Activated CD8-positive, alpha-beta memory T cell treated with anti-CD3 and anti-CD28 coated beads for 1 hour (primary cell): ENCODE measurements at regions not wholly inside any gene's neighbourhood (a gene's known extent, or its start where the extent isn't known, plus 50 kb on each side); places are given as distances from the start of the nearest gene placed in this dataset.

Experiments
- DNase-seq, 2 donors: peaks; one replicate each; pipeline ENCODE4 v3.0.0-alpha.2; 2020; ENCODE audit warnings: low read depth in 1 of 2; ENCODE audit errors: extremely low read depth in 1 of 2

DNA sequence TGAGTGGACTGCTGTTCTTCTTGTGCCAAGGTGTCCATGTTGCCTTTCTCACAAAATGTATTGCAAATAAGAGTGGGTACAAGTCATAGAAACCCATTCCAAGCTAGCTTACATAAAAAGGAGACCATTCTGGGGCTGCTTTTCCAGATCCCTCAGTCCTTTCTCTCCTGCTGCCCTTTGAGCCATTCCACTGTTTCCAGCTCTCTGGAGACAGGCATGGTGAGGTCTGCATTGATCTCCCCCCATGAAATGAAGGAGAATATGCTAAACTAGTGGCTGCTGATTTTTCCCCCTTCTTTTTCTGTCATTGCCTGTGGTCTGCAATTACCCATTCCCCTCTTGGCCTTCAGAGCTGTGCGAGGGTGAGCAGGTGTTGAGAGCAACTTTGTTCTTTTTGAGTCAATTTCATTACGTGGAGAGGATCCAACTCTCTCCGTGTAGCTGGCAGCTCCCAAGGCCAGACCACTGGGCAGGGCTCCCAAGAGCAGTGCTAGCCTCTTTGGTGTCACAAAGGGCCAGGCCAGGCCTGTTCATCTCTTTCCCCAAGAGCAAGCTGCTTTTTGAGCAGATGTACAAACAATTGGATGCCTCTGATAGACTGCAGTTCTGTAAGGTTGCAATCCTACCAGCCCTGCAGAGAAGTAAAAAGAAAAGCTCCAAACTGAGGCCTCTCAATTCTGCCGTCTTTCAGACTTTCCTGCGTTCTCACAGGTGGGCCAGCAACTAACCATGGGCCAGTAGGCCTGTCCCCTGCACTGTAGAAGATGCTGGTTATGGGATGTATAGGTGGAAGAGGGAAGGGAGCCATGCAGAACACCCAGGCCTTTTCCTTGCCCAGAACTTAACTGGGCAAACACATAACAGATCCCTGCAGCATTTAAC lies 96.1 kb upstream of the ARMC2 start:
- DNase-seq = no peak

DNA sequence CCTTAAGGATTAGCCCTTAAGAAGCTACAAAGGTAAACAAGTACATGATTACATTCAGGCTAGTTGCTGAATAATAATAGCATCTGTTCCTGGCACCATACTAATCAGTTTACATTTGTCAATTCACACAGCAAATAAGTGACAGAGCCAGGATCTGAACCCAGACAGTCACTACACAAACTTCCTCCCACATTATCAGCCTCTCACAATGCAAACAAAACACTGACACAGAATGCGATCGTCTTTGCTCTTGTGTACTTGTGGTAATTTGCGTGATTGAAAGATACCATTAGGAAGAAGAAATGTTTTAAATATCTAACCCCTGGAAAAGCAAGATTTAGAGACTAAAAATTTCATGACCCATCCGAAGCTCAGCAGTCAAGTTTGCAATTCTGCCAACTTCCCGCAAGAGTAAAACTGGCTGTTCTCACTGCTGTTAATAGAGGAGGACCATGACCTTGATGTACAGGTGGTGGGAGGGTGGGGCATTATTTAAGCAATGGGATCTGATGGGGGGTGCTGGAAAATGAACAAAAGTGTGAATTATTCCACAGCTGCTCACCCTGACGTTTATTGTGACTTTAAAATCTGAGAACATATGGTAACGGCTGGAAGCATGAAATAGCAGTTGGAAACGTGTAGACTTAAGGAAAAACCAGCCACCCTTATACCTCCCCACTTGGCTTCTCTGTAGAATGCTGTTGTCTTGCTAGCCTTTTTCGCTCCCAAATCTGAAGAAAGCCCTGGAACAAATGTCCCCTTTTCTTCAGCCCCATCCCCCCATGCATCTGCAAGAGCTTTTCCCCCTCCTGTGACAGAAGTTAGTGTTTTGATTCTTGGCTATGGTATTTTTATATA lies 95.3 kb upstream of the ARMC2 start:
- no peak for DNase-seq

DNA sequence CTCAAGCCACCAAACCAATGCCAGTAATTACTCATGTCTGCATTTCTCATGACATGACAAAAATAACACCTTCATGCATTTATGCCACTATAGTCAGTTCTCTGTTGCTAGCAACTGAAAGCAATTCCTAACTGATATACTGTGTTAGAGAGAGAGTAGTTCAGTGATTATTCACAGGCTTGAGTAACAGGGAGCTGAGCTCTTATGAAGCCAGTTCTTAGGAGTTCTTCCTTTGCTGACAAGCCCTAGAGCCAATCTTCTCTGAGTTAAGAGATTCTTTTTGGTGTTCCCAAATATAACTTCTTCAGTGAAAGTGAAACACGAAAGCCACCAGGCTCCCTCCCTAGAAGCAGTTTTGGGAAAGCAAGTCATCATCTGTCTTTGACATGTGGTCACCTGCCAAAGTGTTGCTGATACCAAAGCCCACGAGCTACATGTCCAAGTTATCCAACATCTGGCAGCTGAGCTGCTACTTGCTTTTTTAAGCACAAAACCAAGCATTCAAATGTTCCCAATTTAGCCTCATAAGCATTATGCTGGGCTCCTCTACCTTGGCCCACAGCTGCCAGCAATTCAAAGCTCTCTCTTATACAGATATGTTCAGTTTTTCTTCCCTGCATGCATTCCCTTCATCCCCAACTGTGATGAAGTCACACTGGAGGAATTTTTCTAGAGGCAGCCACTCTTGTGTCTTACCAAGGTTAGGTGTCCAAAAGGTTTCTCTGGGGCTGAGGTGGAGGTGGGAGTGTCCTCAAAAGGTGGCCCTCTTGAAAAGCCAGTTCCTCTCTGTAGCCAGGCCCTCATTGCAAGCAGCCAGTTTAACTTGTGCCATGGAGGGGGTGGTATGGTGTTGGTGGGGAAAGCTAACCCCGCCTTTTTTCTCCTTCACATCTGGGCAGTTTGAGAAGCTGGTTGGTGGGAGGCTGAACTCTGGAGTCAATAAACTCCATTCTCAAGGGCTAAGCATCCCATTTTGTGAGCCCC lies 92.7 kb upstream of the ARMC2 start:
- DNase-seq = no peak

DNA sequence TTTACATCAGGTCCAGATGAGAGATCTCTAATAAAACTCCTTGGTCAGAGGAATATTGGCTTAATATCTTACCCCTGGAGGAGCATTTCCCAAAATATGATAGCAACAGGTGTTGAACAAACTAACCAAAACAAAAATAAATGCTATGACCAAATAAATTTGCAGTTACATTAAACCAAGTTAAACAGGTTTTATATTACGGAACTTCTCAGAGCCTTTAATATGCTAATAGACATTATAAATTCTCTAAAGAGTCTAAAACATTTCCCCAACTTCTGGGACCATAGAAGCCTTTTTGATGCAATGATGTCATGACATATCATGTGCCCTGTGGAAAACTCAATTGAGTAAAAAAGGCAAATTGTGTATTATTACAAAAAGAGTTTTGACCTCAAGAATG lies 90.9 kb upstream of the ARMC2 start:
- no peak for DNase-seq

DNA sequence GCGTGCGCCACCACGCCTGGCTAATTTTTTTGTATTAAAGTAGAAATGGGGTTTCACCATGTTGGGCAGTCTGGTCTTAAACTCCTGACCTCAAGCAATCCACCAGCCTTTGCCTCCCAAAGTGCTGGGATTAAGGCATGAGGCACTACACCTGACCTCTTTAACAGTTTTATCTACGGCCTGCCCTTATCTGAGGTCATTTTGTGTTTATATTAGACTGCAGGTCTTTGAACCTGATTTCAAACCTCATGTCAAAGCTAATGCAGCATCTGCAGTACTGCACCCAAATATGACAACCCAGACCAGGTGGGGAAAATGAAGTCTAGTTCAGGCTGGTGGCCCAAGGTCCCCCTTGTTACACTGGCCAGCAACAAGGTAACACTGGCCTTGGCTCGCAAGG lies 89.3 kb upstream of the ARMC2 start:
- no peak for DNase-seq

DNA sequence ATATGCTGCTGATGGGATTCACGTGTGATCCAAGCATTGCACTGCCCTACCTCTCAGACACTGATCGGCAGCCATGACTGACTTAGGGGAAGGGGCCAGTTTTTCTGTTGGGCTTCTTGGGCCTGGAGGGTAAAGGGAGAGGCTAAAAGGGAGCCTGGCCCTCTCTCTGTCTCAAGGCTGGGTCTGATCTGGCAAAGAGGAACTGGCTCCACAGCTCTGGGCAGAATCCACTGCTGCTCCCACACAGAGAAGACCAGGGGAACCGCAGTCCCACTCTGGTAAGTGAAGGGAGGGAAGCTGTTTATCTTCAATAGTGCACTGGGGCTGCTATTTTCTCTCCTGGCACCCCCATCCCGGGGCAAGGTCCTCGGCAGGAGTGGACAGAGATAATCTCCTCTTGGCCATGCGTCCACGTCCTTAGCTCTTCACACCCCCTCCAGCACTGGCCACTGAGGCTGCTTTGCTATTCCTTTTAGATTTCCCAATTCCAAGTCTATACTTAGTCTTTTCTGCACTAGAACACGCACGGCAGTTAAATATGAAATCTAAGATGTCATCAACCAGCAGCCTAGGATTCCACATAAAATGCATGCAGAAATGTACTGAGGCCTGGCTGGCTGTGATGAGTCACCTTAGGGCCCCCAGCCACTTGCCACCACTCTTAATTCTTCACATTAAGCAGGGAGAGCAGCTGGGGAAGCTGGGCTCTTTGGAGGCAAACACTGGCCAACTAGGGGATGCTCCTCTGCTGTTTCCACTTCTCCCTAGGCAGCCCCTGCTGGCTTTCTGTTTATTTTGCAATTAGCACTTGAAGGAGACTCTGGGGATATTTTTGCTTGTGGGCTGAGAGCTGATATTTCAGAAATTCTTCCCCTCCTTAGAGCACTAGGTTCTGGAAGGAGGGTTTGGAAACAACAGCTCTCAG lies 87.8 kb upstream of the ARMC2 start:
- DNase-seq = no peak

DNA sequence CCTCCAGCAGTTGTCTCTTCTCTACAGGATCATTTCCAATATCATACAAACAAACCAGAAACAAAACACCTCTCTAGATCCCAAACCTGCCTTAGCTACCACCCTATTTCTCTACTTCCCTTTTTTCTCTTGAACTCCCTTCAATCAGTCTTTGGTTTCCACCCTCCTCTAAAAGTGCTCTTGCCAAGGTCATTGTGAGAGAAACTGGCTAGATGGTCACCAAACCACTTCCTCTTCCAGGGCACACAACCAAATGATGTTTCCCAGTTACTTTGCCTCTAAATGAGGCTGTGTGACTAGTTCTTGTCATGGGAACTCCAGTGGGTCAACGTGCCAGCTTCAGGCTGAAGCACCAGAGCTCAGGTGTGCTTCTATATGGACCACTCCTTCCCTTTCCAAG lies 85.8 kb upstream of the ARMC2 start:
- no peak for DNase-seq

DNA sequence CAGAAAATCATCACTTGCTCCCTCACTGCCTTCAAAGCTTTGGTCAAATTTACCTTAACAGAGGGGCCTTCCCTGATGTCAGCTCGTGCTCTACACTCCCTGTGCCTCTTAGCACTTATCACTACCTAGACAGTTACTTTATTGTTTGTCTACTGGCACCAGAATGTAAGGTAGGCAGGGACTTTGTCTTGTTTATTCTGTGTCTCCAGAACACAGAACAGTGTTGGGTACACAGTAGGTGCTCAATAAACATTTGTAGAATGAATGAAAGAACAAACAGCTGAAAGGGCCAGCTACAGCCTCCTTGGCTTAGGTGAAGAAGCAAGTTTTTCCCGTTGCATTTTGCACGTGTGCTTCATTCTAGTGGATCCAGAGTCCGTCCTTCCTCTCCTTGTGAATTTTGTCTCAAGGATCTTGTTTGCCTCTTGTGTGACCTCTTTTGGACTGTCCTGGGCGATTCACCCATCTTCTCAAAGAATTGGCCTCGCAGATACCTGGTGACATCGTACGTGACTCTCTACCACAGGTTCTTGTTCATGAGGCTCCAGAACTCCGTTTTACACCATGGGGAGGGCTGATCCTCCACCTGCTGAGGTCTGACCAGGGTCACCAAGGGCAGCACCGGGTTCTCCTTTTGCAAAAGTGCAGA lies 84.2 kb upstream of the ARMC2 start:
- DNase-seq = no peak

DNA sequence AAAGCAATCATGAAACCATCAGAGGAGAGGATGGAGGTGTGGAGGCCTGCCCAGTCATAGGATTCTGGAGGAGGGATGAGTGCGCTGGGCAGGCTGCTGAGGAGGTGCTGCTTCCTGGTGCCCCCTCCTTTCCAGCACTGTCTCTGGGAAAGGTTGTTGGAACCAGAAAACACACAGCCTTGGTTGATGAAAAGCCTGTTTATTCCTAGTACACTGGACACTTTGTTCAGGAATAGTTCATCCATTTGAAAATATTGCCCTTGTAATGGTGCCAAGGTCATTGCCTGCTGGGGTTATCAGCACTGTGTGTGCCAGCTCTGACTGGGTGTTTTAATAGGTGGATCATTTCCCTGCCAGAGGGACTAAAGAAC lies 83.7 kb upstream of the ARMC2 start:
- DNase-seq = no peak

DNA sequence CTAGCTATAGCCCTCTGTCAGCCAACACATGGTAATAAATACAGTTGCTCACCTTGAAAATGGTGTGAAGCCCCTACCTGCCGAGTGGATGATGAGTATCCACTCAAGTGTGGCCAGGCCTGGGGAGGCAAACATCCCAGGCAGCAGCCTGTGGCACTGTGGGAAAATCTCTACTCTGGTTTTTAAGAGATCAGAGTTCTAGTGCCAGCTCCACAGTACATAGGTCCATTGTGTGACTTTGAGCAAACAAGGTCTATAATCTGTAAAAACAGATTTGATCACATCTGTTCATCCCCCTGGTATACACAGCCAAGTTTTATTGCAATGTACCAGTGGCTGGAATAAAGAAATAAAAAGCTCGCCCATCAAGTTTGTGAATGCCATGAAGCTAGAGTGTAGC lies 82.7 kb upstream of the ARMC2 start:
- DNase-seq = no peak

DNA sequence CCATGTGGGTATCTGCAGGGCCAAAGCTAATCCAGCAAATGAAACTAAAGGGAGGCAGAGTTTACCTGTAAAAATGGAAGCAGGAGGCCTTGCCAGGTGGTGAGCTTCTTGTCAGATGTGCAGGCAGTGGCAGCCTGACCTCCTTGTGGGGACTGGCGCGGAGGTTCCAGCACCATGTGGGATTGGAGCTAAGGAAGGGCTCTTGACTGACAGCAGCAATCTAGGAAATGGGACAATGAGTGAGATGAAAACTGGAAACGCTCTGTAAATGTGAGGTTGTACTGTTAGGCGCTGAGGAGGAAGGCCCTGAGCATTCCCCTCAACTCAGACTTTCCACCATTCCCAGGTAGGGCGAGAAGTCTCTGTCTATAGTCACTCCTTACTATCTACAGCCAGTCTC lies 81.8 kb upstream of the ARMC2 start:
- no peak for DNase-seq

DNA sequence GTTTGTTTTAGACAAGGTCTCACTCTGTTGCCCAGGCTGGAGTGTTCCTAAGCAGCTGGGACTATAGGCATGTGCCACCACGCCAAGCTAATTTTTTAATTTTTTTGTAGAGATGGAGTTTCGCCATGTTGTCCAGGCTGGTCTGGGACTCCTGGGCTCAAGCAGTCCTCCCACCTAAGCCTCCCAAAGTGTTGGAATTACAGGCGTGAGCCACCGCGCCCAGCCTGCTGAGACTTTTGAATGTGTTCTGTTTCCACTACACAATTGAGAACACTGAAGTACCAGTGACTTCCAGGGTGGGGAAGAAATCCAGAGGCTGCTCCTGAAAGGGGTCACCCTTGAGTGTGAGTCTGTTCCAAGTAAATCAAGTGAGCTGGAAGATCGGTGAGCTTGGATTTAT lies 81.3 kb upstream of the ARMC2 start:
- no peak for DNase-seq

DNA sequence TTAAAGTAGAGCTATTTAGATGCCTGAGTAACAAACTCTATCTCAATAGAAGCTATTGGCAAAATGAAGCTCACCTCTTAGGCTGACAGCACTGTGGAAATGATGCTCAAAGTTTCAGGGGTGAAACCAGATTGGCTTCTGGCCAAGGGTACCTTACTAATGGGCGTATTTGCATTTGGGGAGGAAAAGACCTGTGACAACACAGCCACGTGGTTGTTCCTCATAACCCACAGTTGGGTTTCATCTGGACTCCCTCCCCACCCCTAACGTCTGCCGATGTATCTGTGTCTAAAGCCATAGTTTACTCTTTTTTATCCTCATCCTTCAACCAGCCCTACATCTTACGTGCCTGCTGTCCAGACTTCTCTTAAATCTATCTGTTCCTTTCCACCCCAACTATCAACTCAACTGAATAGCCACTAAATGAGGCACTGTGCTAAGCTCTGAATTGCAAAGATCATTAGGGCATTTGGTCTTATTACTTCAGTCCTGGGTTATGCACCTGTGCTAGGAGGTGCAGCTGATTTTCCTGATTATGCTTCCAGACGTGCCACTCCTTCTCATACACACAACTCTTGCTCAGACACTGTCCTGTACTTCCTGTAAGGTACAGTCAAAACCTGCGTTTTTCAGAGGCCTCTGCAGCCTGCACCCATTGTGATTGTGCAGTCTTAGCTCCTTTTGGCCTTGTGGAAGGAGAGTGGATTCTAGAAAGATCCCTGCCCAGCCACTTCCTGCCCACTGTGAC lies 80.6 kb upstream of the ARMC2 start:
- DNase-seq = no peak

DNA sequence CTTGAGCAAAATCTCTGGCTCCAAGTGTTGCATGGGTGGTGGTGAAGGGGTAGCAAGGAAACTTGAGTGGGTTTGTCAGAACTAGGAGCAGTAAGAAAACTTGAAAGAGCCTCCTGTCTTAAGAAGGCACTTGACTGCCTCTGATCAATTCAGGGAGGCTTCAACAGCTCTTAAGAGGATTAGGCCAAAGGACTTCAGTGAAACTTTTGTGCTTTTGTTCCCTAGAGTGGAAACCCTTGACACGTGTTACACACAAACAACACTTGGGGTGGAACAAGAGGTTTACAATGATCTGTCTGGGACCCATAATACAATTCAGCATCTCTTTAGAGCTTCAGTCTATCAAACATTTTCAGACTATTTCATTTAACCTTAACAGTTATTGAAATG lies 80.1 kb upstream of the ARMC2 start:
- DNase-seq = no peak

DNA sequence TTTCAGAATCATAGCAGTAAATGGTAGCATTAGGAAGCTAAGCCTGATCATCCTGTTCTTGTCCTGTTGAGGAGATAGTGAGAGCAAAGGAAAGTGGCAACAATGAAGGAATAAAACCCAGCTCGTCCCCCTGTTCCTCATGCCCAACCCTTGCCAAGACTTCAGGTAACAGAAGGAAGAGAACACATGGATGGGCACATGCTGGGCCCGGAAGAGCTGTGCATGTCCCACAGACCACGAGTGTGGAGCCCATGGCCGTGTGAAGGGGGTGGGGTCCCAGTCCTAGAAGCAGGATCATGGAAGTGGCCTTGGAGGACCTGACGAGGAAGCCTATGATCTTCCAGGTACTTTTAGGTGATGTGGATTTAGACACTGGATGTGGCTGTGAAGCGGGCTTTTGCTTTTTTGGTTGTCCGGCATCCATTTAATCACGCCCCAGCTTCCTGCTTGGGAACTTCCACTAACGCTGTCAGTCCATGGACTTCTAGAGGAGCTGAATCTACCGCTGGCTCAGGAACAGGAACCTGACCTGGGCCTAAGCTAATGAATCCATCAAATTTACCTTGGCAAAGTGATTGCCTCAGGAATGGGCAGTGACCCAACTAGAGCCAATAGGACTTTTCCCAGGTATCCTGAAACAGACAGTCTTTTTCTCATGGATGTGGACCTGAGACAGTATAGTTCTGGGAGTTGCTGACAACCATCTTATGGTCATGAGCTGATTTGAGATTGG lies 79.3 kb upstream of the ARMC2 start:
- no peak for DNase-seq

DNA sequence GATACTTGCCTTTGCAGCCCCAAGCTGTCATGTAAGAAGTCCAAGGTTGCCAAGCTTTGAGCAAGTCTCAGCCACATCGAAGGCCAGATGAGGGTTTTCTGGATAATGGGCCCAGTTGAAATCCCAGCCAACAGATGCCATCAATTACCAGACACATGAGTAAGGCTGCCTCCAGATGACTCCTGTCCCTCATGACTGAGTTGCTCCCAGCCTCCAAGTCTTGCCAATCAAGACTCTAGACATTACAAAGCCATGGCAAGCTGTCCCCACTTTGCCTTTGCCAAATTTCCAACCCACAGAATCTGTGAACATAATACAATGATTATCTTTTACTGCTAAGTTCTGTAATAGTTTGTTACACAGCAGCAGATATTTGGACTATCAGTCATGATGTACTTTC lies 76.8 kb upstream of the ARMC2 start:
- DNase-seq = no peak

DNA sequence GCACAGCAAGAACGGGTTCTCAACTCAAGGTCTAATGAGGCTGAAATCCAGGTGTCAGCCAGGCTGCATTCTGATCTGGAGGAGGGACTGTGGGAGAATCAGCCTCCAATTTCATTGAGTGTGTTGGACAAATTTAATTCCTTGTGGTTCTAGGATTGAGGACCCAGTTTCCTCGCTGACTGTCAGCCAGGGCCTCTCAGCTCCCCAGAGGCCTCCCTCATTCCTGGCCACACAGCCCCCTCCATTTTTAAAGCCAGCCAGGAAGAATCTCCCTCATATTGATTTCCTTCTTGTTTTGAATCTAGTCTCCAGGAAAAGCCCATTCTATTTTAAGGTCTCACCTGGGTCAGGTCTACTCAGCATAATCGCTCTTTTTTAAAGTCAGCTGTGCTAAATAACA lies 73.7 kb upstream of the ARMC2 start:
- no peak for DNase-seq

DNA sequence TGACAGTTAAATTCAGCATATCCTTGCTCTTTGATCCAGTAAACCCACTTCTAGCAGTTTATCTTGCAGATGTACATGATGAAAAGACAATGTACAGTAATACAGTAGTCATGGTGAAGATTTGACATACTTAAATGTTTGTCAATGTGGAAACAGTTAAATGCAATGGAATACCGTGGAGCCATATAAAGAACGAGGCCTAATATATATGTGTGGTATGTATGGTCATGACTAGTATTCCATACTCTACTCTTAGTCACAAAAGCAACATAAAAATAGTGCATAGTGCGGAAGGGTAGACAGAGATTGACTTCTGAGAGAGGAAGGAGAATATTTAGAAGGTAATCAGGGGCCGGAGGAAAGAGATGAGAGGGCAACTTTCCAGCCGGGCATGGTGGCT lies 70.7 kb upstream of the ARMC2 start:
- no peak for DNase-seq
